GM12878 (cell line): ENCODE measurements at regions not wholly inside any gene's neighbourhood (a gene's known extent, or its start where the extent isn't known, plus 50 kb on each side); places are given as distances from the start of the nearest gene placed in this dataset.

Experiments used
- ATAC-seq: fragments of 200-7000 bp; cut with Tn5 transposase; 3 replicates; pipeline ENCODE4 v1.9.1; 2020; ENCODE audit warnings: mild to moderate bottlenecking, moderate library complexity
- BruUV-seq: library from RNA; stranded (reverse); fragments of 400-500 nt; replicated peaks from 2 replicates; lab custom pipeline; 2021; lab: Mats Ljungman, UMichigan
- CTCF ChIA-PET: fragments of 300-600 bp; sonication (Branson Sonifier 250); formaldehyde crosslinking; extraction: SDS; loops from one replicate; lab custom pipeline; 2021; ENCODE audit warnings: inconsistent platforms; lab: Yijun Ruan, JAX
- POLR2A ChIA-PET: fragments of 350-600 bp; formaldehyde crosslinking; extraction: SDS; loops from one replicate; lab custom pipeline; 2021; ENCODE audit warnings: inconsistent platforms; lab: Charles Lee
- RAD21 ChIA-PET: fragments of 300-600 bp; sonication (Branson Sonifier 250); formaldehyde crosslinking; loops from one replicate; lab custom pipeline; 2023; ENCODE audit warnings: antibody characterized with exemption; ENCODE audit not compliant: unreplicated experiment; lab: Charles Lee
- SMC1A ChIA-PET: fragments of 300-600 bp; sonication (Branson Sonifier 250); formaldehyde crosslinking; loops from one replicate; lab custom pipeline; 2023; ENCODE audit not compliant: unreplicated experiment, uncharacterized antibody; lab: Charles Lee
- DNase-seq: peaks from one replicate; pipeline ENCODE4 v3.0.0-alpha.2; 2011; ENCODE audit warnings: low read depth, low spot score
- FAIRE-seq: peaks from 3 replicates; lab custom pipeline; 2011; peaks lifted over from hg19 to GRCh38; lab: Jason Lieb, UNC
- H2AFZ ChIP-seq: 2 replicates; pipeline ENCODE4 v1.6.0; 2011; ENCODE audit warnings: low read depth, low read length, control low read depth; ENCODE audit not compliant: control insufficient read depth
- H3K27ac ChIP-seq: 2 replicates; pipeline ENCODE4 v1.5.1; 2011; ENCODE audit warnings: control low read depth; ENCODE audit not compliant: control insufficient read depth, insufficient read depth
- H3K27me3 ChIP-seq, 2 experiments: replicated peaks in 1 of 2; 2 replicates each; pipeline versions ENCODE4 v1.6.0 to v1.6.1; 2011; ENCODE audit warnings: low read length in 1 of 2; ENCODE audit not compliant: control insufficient read depth in 2 of 2, insufficient read depth in 2 of 2
- H3K36me3 ChIP-seq, 2 experiments: 2 replicates each; pipeline ENCODE4 v1.5.1; 2011; ENCODE audit warnings: low read length in 1 of 2; ENCODE audit not compliant: control insufficient read depth in 2 of 2, insufficient read depth in 2 of 2
- H3K4me1 ChIP-seq: 2 replicates; pipeline ENCODE4 v1.6.1; 2011; ENCODE audit warnings: mild to moderate bottlenecking, low read length, moderate library complexity, mixed read lengths; ENCODE audit not compliant: control insufficient read depth, insufficient read depth
- H3K4me2 ChIP-seq: 2 replicates; pipeline ENCODE4 v1.6.0; 2011; ENCODE audit warnings: control low read depth; ENCODE audit not compliant: control insufficient read depth, insufficient read depth
- H3K4me3 ChIP-seq: fragments of 200-600 bp; sonication (generic); 2 replicates; pipeline ENCODE4 v1.5.1; 2016
- H3K79me2 ChIP-seq: 2 replicates; pipeline ENCODE4 v1.6.0; 2011; ENCODE audit warnings: low read length; ENCODE audit not compliant: control insufficient read depth, insufficient read depth
- H3K9ac ChIP-seq: 2 replicates; pipeline ENCODE4 v1.8.0; 2011; ENCODE audit warnings: low read length, control low read depth, mixed read lengths; ENCODE audit not compliant: control insufficient read depth, insufficient read depth
- H3K9me3 ChIP-seq: replicated peaks from 3 replicates; pipeline ENCODE4 v1.5.1; 2011; ENCODE audit warnings: mild to moderate bottlenecking, low read length; ENCODE audit not compliant: control insufficient read depth, insufficient read depth
- H4K20me1 ChIP-seq: 2 replicates; pipeline ENCODE4 v1.6.0; 2011; ENCODE audit not compliant: control insufficient read depth, insufficient read depth
- BMI1 ChIP-seq: fragments of 450-650 bp; IDR thresholded peaks from 2 replicates; pipeline ENCODE4 v1.6.1; 2016; ENCODE audit warnings: mild to moderate bottlenecking, moderate library complexity, borderline replicate concordance
- CBX3 ChIP-seq: fragments of 200-600 bp; sonication (generic); IDR thresholded peaks from 2 replicates; pipeline ENCODE4 v1.6.1; 2016; ENCODE audit warnings: low read depth, borderline replicate concordance
- CEBPZ ChIP-seq: fragments of 150-350 bp; IDR thresholded peaks from 2 replicates; pipeline ENCODE4 v1.6.1; 2016; ENCODE audit warnings: low read depth, low read length
- CUX1 ChIP-seq: IDR thresholded peaks from 2 replicates; pipeline ENCODE4 v1.6.1; 2012; ENCODE audit warnings: improper control_type of control experiment, low read depth, low read length; ENCODE audit not compliant: insufficient replicate concordance
- HDAC2 ChIP-seq: fragments of 200-600 bp; sonication (generic); IDR thresholded peaks from 2 replicates; pipeline ENCODE4 v1.6.1; 2017
- NFYA ChIP-seq: IDR thresholded peaks from 2 replicates; pipeline ENCODE4 v1.6.1; 2011; ENCODE audit warnings: low read depth, mild to moderate bottlenecking, low read length, improper control_type of control experiment, borderline replicate concordance
- ZBTB4 ChIP-seq: fragments of 450-650 bp; formaldehyde crosslinking; IDR thresholded peaks from 2 replicates; pipeline ENCODE4 v1.4.0; 2022; ENCODE audit warnings: mild to moderate bottlenecking, moderate library complexity
- ZNF217 ChIP-seq: fragments of 450-650 bp; IDR thresholded peaks from 2 replicates; pipeline ENCODE4 v1.6.1; 2017; ENCODE audit warnings: antibody characterized with exemption, mild to moderate bottlenecking
- ZSCAN29 ChIP-seq: fragments of 450-650 bp; IDR thresholded peaks from 2 replicates; pipeline ENCODE4 v1.6.1; 2017; ENCODE audit warnings: mild to moderate bottlenecking, moderate library complexity
- WGBS: methylation state at CpG from one replicate; pipeline ENCODE4 v1.1.6; 2016; ENCODE audit warnings: low lambda C conversion rate; ENCODE audit not compliant: insufficient replicate concordance, insufficient coverage; ENCODE audit errors: missing lambda C conversion rate; 5-methylcytosine and 5-hydroxymethylcytosine counted together
- in situ Hi-C: fragments of 300-500 bp; cut with MboI; formaldehyde crosslinking; loops from 9 replicates; pipeline ENCODE4 v1.14.3; 2018; ENCODE audit warnings: mixed read lengths
- intact Hi-C: fragments of 100-400 bp; cut with micrococcal nuclease; formaldehyde crosslinking; loops from one replicate; pipeline ENCODE4 v1.14.2; 2022; ENCODE audit not compliant: unreplicated experiment

- Histone ChIP-seq H4K20me1 (no peaks in the 10 kb centered on the region), H3K4me2 (no peak overlapping the region), H3K36me3 (no peaks in the 10 kb centered on the region), H3K79me2 (no peaks in the 10 kb centered on the region), H3K4me1 (no peaks in the 10 kb centered on the region), H3K9ac (no peak overlapping the region), H3K27me3 (no peaks in the 10 kb centered on the region; a peak in 1 of 4 replicates), H3K9me3 (no peaks in the 10 kb centered on the region)
- in situ Hi-C loops, result no loop called here
- intact Hi-C loops, result no loop called here
- POLR2A ChIA-PET, result no interaction called here
- CTCF ChIA-PET, result no interaction called here
- DNase-seq (no peak), FAIRE-seq (no peak), ATAC-seq (no peak)
- RAD21 ChIA-PET, result no interaction called here
- SMC1A ChIA-PET, result interaction anchor here (1.0 kb wide), 1 partner anchor 425 kb away, joined by 3 read pairs; no protein-coding TSS in a partner anchor
- WGBS, result 52% methylated on average over 4 of the region's 4 CpGs
- no TSS peak for BruUV-seq
- TF ChIP-seq HDAC2 (no peak), NFYA (no peak), CBX3 (no peak), CUX1 (no peak), ZBTB4 (no peak), BMI1 (no peak), ZNF217 (no peak), CEBPZ (no peak), ZSCAN29 (no peak)
- TF ChIP-seq, all 136 proteins: peak for 0
- H3K4me3 ChIP-seq, result no peak overlapping the region
- H3K27ac ChIP-seq, result no peak overlapping the region
- H2AFZ ChIP-seq, result no peak overlapping the region
These were observed 75.4 kb upstream of the MAN2A1 start for GRCh38 chr5:109614301-109614700.
